ENCODE measurements at regions not wholly inside any gene's neighbourhood (a gene's known extent, or its start where the extent isn't known, plus 50 kb on each side); places are given as distances from the start of the nearest gene placed in this dataset.

GRCh38 chr1:82215056-82215852, 414.5 kb downstream of the ADGRL2 start:
- TF ChIP-seq EZH2phosphoT487 (IDR thresholded peaks at IDR 0.05; ENCODE audit: borderline replicate concordance, low read length) (no peak), CTCF (IDR thresholded peaks at IDR 0.05; ENCODE audit: low read depth, low read length, poor library complexity, severe bottlenecking) (no peak)
